ENCODE measurements at regions not wholly inside any gene's neighbourhood (a gene's known extent, or its start where the extent isn't known, plus 50 kb on each side); places are given as distances from the start of the nearest gene placed in this dataset.

GRCh38 chr21:28337315-28337714, 655.4 kb downstream of the LTN1 start:
- H3K4me3 ChIP-seq, result no peak overlapping the region
- no peak for TF ChIP-seq CTCF (IDR thresholded peaks at IDR 0.05; ENCODE audit: control extremely low read depth, extremely low read depth)
- no peak for ATAC-seq (ENCODE audit: insufficient read depth, low FRiP score)
- DNase-seq, result peak in 2 of 3 donors; percentile 83 to 84
- no peak overlapping the region for H3K9ac ChIP-seq (ENCODE audit: insufficient read depth in 1 of 2, low read length in 2 of 2)
- H3K27me3 ChIP-seq (ENCODE audit: control insufficient read depth in 3 of 3, insufficient read depth in 3 of 3, low read length in 2 of 3), result no peaks in the 10 kb centered on the region
- H3K4me1 ChIP-seq (ENCODE audit: control insufficient read depth in 5 of 5, insufficient read depth in 5 of 5, low read length in 5 of 5), result peaks cover 0 to 21% (median 6%) of the 10 kb centered on the region in 5 donors
- no peaks in the 10 kb centered on the region for H3K9me3 ChIP-seq (ENCODE audit: control insufficient read depth in 4 of 4, insufficient read depth in 3 of 4, low read length in 3 of 4)
- H3K27ac ChIP-seq (ENCODE audit: low read depth in 1 of 2, low read length in 1 of 2), result no peak overlapping the region
- no peaks in the 10 kb centered on the region for H3K36me3 ChIP-seq (ENCODE audit: control insufficient read depth in 4 of 4, insufficient read depth in 4 of 4, low read length in 4 of 4)

- H3K4me1 ChIP-seq (ENCODE audit: control insufficient read depth in 5 of 5, insufficient read depth in 5 of 5, low read length in 5 of 5), result peaks cover 0 to 21% (median 6%) of the 10 kb centered on the region in 5 donors
- no peak for TF ChIP-seq CTCF (IDR thresholded peaks at IDR 0.05; ENCODE audit: control extremely low read depth, extremely low read depth)
- no peak overlapping the region for H3K9ac ChIP-seq (ENCODE audit: insufficient read depth in 1 of 2, low read length in 2 of 2)
- H3K36me3 ChIP-seq (ENCODE audit: control insufficient read depth in 4 of 4, insufficient read depth in 4 of 4, low read length in 4 of 4), result no peaks in the 10 kb centered on the region
- no peak overlapping the region for H3K4me3 ChIP-seq
- WGBS, 2 donors, result 9 to 26% methylated on average over 3 of the region's 3 CpGs
- H3K9me3 ChIP-seq (ENCODE audit: control insufficient read depth in 4 of 4, insufficient read depth in 3 of 4, low read length in 3 of 4), result no peaks in the 10 kb centered on the region
- ATAC-seq (ENCODE audit: insufficient read depth, low FRiP score), result no peak
- H3K27ac ChIP-seq (ENCODE audit: low read depth in 1 of 2, low read length in 1 of 2), result no peak overlapping the region
- H3K27me3 ChIP-seq (ENCODE audit: control insufficient read depth in 3 of 3, insufficient read depth in 3 of 3, low read length in 2 of 3), result no peaks in the 10 kb centered on the region
- DNase-seq, result peak; percentile 33 to 92 (median 86)
Measured at GRCh38 chr21:28336314-28336713, 656.4 kb downstream of the LTN1 start.

- Histone ChIP-seq H3K9ac (ENCODE audit: insufficient read depth in 1 of 2, low read length in 2 of 2) (no peak overlapping the region), H3K36me3 (ENCODE audit: control insufficient read depth in 4 of 4, insufficient read depth in 4 of 4, low read length in 4 of 4) (no peaks in the 10 kb centered on the region), H3K4me3 (no peak overlapping the region), H3K27me3 (ENCODE audit: control insufficient read depth in 3 of 3, insufficient read depth in 3 of 3, low read length in 2 of 3) (no peaks in the 10 kb centered on the region), H3K4me1 (ENCODE audit: control insufficient read depth in 5 of 5, insufficient read depth in 5 of 5, low read length in 5 of 5) (peaks cover 0 to 20% (median 5%) of the 10 kb centered on the region in 5 donors), H3K9me3 (ENCODE audit: control insufficient read depth in 4 of 4, insufficient read depth in 3 of 4, low read length in 3 of 4) (no peaks in the 10 kb centered on the region), H3K27ac (ENCODE audit: low read depth in 1 of 2, low read length in 1 of 2) (no peak overlapping the region)
- WGBS, 2 donors, result 83 to 93% methylated on average over 2 of the region's 2 CpGs
- ATAC-seq (ENCODE audit: insufficient read depth, low FRiP score), result no peak
- TF ChIP-seq CTCF (IDR thresholded peaks at IDR 0.05; ENCODE audit: control extremely low read depth, extremely low read depth), result no peak
- no peak for DNase-seq
Measured at GRCh38 chr21:28334407-28334806, 658.3 kb downstream of the LTN1 start.

- WGBS, 2 donors, result 67 to 79% methylated on average over 3 of the region's 3 CpGs
- Histone ChIP-seq H3K27me3 (ENCODE audit: control insufficient read depth in 3 of 3, insufficient read depth in 3 of 3, low read length in 2 of 3) (no peaks in the 10 kb centered on the region), H3K9me3 (ENCODE audit: control insufficient read depth in 4 of 4, insufficient read depth in 3 of 4, low read length in 3 of 4) (no peaks in the 10 kb centered on the region), H3K27ac (ENCODE audit: low read depth in 1 of 2, low read length in 1 of 2) (no peak overlapping the region), H3K4me3 (no peak overlapping the region), H3K36me3 (ENCODE audit: control insufficient read depth in 4 of 4, insufficient read depth in 4 of 4, low read length in 4 of 4) (no peaks in the 10 kb centered on the region), H3K9ac (ENCODE audit: insufficient read depth in 1 of 2, low read length in 2 of 2) (no peak overlapping the region), H3K4me1 (ENCODE audit: control insufficient read depth in 5 of 5, insufficient read depth in 5 of 5, low read length in 5 of 5) (peaks cover 0 to 14% (median under 1%) of the 10 kb centered on the region in 5 donors)
- DNase-seq (peak in 1 of 3 donors; percentile 36), ATAC-seq (ENCODE audit: insufficient read depth, low FRiP score) (no peak)
- no peak for TF ChIP-seq CTCF (IDR thresholded peaks at IDR 0.05; ENCODE audit: control extremely low read depth, extremely low read depth)
Measured at GRCh38 chr21:28333578-28334075, 659.0 kb downstream of the LTN1 start.

All from lung (tissue), 11 donors.